Ishikawa (cell line): ENCODE measurements at regions not wholly inside any gene's neighbourhood (a gene's known extent, or its start where the extent isn't known, plus 50 kb on each side); places are given as distances from the start of the nearest gene placed in this dataset.

Experiments used
- CEBPB ChIP-seq: IDR thresholded peaks from 2 replicates; pipeline ENCODE4 v1.6.1; 2012
- CREB1 ChIP-seq: IDR thresholded peaks from 2 replicates; pipeline ENCODE4 v1.6.1; 2012; ENCODE audit warnings: low read depth
- EGR1 ChIP-seq: IDR thresholded peaks from 2 replicates; pipeline ENCODE4 v1.6.1; 2012
- EP300 ChIP-seq: IDR thresholded peaks from 2 replicates; pipeline ENCODE4 v1.6.1; 2012; ENCODE audit warnings: borderline replicate concordance
- FOXM1 ChIP-seq: IDR thresholded peaks from 2 replicates; pipeline ENCODE4 v1.6.1; 2012; ENCODE audit warnings: low read depth, borderline replicate concordance
- NFIC ChIP-seq: IDR thresholded peaks from 2 replicates; pipeline ENCODE4 v1.6.1; 2012
- RAD21 ChIP-seq: IDR thresholded peaks from 2 replicates; pipeline ENCODE4 v1.6.1; 2012; ENCODE audit warnings: low read depth
- TAF1 ChIP-seq: IDR thresholded peaks from 2 replicates; pipeline ENCODE4 v1.6.1; 2012; ENCODE audit warnings: low read depth, mild to moderate bottlenecking
- TCF12 ChIP-seq: IDR thresholded peaks from 2 replicates; pipeline ENCODE4 v1.6.1; 2012; ENCODE audit warnings: low read depth
- TEAD4 ChIP-seq: IDR thresholded peaks from 2 replicates; pipeline ENCODE4 v1.6.1; 2012
- YY1 ChIP-seq: IDR thresholded peaks from 2 replicates; pipeline ENCODE4 v1.6.1; 2012; ENCODE audit warnings: low read depth
- ZBTB7A ChIP-seq: IDR thresholded peaks from 2 replicates; pipeline ENCODE4 v1.6.1; 2012; ENCODE audit warnings: low read depth
- TF ChIP-seq, protein P1 (sequence below): IDR thresholded peaks from 2 replicates; pipeline ENCODE4 v1.6.1; 2012; ENCODE audit warnings: low read depth, mild to moderate bottlenecking
- TF ChIP-seq, protein P2 (sequence below): IDR thresholded peaks from 2 replicates; pipeline ENCODE4 v1.6.1; 2012
- TF ChIP-seq, protein P3 (sequence below): IDR thresholded peaks from 2 replicates; pipeline ENCODE4 v1.6.1; 2012

DNA sequence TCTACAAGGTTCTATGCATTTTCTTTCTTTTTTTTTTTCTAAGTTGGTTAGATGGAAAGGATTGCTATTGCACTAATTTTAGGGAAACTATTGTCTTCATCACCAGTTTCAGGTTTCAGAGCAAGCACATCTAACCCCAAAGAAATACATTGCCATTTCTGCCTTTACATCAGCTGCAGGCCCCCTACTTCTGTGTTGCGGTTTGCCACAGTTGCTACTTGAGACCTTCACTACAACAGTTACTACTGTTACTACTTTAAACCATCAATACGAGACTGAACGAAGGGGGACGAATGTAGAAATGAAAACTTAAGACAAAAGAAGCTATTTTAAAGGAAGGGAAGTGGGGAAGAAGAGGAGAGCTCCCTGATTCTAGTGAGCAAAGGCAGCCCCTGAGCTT lies 256.7 kb upstream of the LCORL start:
- TF ChIP-seq TEAD4 (no peak), NFIC (no peak), CEBPB (no peak), EP300 (no peak), TAF1 (no peak), EGR1 (no peak), TCF12 (no peak), RAD21 (no peak), YY1 (no peak), FOXM1 (no peak), CREB1 (no peak), ZBTB7A (no peak)
- TF ChIP-seq, protein P1, sequence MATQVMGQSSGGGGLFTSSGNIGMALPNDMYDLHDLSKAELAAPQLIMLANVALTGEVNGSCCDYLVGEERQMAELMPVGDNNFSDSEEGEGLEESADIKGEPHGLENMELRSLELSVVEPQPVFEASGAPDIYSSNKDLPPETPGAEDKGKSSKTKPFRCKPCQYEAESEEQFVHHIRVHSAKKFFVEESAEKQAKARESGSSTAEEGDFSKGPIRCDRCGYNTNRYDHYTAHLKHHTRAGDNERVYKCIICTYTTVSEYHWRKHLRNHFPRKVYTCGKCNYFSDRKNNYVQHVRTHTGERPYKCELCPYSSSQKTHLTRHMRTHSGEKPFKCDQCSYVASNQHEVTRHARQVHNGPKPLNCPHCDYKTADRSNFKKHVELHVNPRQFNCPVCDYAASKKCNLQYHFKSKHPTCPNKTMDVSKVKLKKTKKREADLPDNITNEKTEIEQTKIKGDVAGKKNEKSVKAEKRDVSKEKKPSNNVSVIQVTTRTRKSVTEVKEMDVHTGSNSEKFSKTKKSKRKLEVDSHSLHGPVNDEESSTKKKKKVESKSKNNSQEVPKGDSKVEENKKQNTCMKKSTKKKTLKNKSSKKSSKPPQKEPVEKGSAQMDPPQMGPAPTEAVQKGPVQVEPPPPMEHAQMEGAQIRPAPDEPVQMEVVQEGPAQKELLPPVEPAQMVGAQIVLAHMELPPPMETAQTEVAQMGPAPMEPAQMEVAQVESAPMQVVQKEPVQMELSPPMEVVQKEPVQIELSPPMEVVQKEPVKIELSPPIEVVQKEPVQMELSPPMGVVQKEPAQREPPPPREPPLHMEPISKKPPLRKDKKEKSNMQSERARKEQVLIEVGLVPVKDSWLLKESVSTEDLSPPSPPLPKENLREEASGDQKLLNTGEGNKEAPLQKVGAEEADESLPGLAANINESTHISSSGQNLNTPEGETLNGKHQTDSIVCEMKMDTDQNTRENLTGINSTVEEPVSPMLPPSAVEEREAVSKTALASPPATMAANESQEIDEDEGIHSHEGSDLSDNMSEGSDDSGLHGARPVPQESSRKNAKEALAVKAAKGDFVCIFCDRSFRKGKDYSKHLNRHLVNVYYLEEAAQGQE, result no peak
- TF ChIP-seq, protein P2, sequence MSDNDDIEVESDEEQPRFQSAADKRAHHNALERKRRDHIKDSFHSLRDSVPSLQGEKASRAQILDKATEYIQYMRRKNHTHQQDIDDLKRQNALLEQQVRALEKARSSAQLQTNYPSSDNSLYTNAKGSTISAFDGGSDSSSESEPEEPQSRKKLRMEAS, result no peak
- TF ChIP-seq, protein P3, sequence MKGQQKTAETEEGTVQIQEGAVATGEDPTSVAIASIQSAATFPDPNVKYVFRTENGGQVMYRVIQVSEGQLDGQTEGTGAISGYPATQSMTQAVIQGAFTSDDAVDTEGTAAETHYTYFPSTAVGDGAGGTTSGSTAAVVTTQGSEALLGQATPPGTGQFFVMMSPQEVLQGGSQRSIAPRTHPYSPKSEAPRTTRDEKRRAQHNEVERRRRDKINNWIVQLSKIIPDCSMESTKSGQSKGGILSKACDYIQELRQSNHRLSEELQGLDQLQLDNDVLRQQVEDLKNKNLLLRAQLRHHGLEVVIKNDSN, result no peak

DNA sequence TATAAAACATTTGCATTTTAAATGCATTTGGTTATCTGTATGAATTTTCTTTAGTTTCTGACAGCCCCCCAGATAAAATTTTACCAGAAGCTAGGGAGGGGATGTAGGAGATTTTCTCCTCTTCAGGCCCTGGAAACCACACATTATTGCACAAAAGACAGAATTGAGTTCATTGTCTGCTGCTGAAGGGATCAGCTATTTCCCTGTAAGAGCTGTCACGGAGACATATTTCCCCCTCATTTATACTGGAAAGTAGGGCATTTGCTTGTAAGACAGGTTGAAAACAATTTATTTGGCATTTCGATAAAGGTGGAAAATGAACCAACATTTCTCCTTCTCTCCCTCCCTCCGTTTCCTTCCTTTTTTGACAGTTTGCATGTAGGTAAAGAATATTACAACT lies 241.3 kb upstream of the LCORL start:
- no peak for TF ChIP-seq EGR1
- no peak for TF ChIP-seq CREB1
- no peak for TF ChIP-seq CEBPB
- TF ChIP-seq TAF1, result no peak
- TF ChIP-seq ZBTB7A, result no peak
- TF ChIP-seq TCF12, result no peak
- TF ChIP-seq, protein P2, result no peak
- TF ChIP-seq, protein P1, result no peak
- TF ChIP-seq NFIC, result no peak
- no peak for TF ChIP-seq FOXM1
- no peak for TF ChIP-seq YY1
- no peak for TF ChIP-seq EP300
- no peak for TF ChIP-seq TEAD4
- TF ChIP-seq, protein P3, result no peak
- no peak for TF ChIP-seq RAD21

DNA sequence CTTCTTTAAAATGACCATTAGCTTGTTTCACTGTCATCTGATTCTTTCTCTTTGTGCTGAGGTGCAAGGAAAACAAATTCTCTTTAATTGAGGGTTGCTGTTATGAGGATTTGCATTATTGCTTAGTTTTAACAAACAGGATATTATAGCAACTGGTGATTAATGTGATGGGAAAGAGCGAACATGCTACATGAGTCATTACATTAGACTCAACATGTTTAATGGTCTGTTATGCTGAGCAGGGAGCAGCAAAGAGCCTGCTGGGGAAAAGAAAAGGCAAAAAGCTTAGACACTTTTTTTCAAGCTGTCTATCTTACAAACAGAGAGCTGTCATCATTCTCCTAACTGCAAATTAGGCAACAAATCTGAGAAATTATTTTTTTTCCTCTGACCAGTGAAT lies 230.5 kb upstream of the LCORL start:
- TF ChIP-seq TEAD4, result no peak
- no peak for TF ChIP-seq RAD21
- TF ChIP-seq, protein P1, result no peak
- TF ChIP-seq YY1, result no peak
- no peak for TF ChIP-seq ZBTB7A
- no peak for TF ChIP-seq EP300
- no peak for TF ChIP-seq FOXM1
- TF ChIP-seq CREB1, result no peak
- TF ChIP-seq TAF1, result no peak
- no peak for TF ChIP-seq NFIC
- no peak for TF ChIP-seq CEBPB
- TF ChIP-seq, protein P2, result no peak
- TF ChIP-seq, protein P3, result no peak
- no peak for TF ChIP-seq EGR1
- no peak for TF ChIP-seq TCF12

DNA sequence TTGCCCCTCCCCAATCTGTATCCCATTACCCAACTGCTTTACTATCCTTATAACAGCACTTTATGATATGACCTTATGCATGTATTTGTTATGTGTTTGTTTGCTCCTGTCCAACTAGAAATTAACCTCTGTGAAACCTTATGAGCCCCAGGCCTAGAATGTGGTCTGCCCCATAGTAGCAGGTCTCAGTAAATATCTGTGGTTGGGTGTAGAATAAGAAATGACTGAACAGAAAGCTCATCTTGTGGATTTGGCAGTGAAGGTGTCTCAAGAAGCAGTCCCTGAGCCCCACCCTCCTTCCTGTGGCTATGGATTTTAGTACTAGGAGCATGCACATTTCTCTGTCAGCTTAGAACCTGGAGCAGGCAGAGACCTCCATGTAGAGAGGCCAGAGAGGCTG lies 229.0 kb upstream of the LCORL start:
- TF ChIP-seq EP300, result no peak
- TF ChIP-seq, protein P2, result no peak
- TF ChIP-seq EGR1, result no peak
- TF ChIP-seq, protein P1, result no peak
- no peak for TF ChIP-seq FOXM1
- no peak for TF ChIP-seq CREB1
